ENCODE measurements at regions not wholly inside any gene's neighbourhood (a gene's known extent, or its start where the extent isn't known, plus 50 kb on each side); places are given as distances from the start of the nearest gene placed in this dataset.

DNA sequence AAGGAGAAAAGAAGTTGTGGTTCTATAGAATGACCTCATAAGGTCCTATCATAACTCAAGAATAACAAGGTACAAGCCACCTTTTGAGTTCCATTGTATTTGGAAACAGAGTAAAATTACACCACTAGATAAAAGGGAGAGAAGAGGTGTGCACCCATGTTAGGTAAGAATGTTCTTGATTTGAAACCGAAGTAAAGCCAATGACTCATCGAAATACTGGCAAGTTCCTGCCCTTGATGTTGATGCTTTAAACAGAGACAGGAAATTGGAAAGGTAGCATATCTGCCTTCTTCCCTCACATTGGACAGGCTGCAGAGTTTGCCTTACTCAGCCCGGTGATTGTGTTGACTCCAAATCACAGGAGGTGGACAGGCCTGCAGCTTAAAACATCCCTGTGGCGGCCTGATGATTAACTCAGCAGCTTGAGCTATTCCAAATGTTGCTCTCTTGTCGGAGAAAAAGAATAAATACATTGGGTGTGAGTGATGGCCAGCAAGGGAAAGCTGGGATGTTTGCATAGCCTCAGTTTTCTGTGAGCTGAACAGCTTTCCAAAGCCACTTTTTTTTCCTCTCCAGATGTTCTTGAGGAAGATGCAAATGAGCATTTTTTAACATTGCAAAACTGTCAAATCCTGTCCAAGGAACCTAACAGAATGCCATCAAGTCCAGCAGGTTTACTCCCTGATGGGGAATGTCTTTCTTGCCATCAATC is 321.1 kb downstream of the NKX6-1 start:
- H3K27ac ChIP-seq: no peak overlapping the region
- no peaks in the 10 kb centered on the region for H3K4me1 ChIP-seq
- H3K4me3 ChIP-seq: no peak overlapping the region
- intact Hi-C loops (cut with DNase I; ENCODE audit: low total_unique reads): no loop called here
- DNase-seq: no peak
- H3K36me3 ChIP-seq: no peaks in the 10 kb centered on the region
- no peaks in the 10 kb centered on the region for H3K27me3 ChIP-seq
- H3K9me3 ChIP-seq: no peaks in the 10 kb centered on the region
- TF ChIP-seq, protein P1, sequence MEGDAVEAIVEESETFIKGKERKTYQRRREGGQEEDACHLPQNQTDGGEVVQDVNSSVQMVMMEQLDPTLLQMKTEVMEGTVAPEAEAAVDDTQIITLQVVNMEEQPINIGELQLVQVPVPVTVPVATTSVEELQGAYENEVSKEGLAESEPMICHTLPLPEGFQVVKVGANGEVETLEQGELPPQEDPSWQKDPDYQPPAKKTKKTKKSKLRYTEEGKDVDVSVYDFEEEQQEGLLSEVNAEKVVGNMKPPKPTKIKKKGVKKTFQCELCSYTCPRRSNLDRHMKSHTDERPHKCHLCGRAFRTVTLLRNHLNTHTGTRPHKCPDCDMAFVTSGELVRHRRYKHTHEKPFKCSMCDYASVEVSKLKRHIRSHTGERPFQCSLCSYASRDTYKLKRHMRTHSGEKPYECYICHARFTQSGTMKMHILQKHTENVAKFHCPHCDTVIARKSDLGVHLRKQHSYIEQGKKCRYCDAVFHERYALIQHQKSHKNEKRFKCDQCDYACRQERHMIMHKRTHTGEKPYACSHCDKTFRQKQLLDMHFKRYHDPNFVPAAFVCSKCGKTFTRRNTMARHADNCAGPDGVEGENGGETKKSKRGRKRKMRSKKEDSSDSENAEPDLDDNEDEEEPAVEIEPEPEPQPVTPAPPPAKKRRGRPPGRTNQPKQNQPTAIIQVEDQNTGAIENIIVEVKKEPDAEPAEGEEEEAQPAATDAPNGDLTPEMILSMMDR (IDR thresholded peaks at IDR 0.05): no peak

DNA sequence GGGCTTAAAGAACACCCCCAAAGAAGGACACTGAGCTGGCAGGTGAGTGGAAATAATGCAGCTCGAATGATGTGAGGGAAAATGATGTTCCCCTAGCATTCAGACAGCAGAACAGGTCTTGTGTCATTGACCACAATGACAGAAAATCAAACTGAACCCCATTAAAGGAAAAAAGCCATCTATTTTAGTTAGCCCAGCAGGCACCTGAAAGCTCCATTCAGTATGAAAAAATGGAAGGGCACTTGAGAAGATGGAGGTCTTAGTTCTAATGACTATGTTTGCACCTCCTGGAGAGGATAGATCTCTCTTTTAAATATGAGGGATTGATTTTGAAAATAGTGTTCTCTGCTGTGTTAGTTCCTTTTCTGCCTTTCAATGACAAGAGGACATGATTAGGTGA is 323.1 kb downstream of the NKX6-1 start:
- Histone ChIP-seq H3K36me3 (no peaks in the 10 kb centered on the region), H3K4me3 (no peak overlapping the region), H3K9me3 (no peaks in the 10 kb centered on the region), H3K27me3 (no peaks in the 10 kb centered on the region), H3K4me1 (no peaks in the 10 kb centered on the region), H3K27ac (no peak overlapping the region)
- TF ChIP-seq, protein P1 (IDR thresholded peaks at IDR 0.05): no peak
- intact Hi-C loops (cut with DNase I; ENCODE audit: low total_unique reads): no loop called here
- DNase-seq: no peak

DNA sequence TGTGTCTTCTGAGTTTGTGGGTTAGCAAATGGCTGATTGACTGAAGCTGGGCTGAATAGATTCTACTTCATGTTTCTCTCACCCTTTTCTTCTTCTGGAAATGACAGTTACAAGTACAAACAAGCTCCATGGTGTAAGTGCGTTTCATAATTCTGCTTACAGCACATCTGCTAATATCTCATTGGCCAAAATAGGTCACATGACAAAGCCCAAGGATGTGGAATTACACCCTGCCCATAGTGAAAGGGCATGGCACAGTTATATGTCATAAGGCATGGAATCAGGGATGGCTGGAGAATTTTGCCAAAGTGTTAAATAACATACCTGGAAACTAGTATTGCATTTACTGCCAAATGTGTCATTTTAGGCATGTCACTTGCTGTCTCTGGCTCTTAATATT is 327.2 kb downstream of the NKX6-1 start:
- TF ChIP-seq, protein P1 (IDR thresholded peaks at IDR 0.05): no peak
- no peaks in the 10 kb centered on the region for H3K27me3 ChIP-seq
- intact Hi-C loops (cut with DNase I; ENCODE audit: low total_unique reads): no loop called here

DNA sequence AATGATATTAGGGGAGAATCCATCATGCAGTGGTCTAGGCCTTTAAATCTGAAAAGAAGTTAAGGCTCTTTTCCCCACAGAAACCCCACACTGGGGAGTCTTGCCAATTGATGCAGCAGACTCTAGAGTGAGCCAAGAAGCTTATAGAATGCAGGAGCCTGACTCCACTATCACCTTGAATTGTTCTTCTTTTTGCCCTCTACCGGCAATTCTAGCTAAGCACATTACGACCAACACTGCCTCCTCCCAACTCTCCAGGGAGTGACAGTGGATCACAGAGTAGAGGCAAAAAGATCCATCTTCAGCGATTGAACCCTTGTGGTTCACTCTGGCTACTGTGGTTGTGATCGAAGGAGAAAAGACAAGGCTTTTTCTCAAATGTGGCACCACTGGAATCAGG is 331.5 kb downstream of the NKX6-1 start:
- no peaks in the 10 kb centered on the region for H3K27me3 ChIP-seq

More for the DNA sequence above, 327.2 kb downstream of the NKX6-1 start:
- Histone ChIP-seq H3K9me3 (no peaks in the 10 kb centered on the region), H3K27ac (no peak overlapping the region), H3K4me1 (no peaks in the 10 kb centered on the region), H3K4me3 (no peak overlapping the region), H3K36me3 (no peaks in the 10 kb centered on the region)
- no peak for DNase-seq

DNA sequence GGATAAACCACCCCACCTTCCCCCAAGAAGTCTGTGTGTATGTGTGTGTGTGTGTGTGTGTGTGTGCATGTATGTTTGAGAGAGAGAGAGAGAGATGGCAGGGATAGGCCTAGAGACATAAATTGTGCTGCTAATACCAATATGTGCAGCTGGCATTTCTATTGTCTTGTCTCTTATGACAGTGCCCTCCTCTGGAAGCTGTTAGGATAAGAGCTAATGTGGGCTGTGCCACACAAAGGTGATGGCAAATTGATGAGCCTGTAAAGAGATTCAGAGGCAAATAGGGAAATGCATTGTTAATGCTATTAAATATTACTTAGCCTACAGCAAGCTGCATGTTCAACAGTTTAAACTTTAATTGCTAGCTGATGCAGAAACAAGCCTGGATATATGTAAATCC is 332.0 kb downstream of the NKX6-1 start:
- no peak for DNase-seq
- intact Hi-C loops (cut with DNase I; ENCODE audit: low total_unique reads): no loop called here
- no peaks in the 10 kb centered on the region for H3K4me1 ChIP-seq
- no peak overlapping the region for H3K4me3 ChIP-seq
- no peak overlapping the region for H3K27ac ChIP-seq
- TF ChIP-seq, protein P1 (IDR thresholded peaks at IDR 0.05): no peak
- H3K36me3 ChIP-seq: no peaks in the 10 kb centered on the region
- no peaks in the 10 kb centered on the region for H3K9me3 ChIP-seq
- H3K27me3 ChIP-seq: no peaks in the 10 kb centered on the region

More for the DNA sequence above, 331.5 kb downstream of the NKX6-1 start:
- Histone ChIP-seq H3K9me3 (no peaks in the 10 kb centered on the region), H3K36me3 (no peaks in the 10 kb centered on the region), H3K4me1 (no peaks in the 10 kb centered on the region), H3K27ac (no peak overlapping the region), H3K4me3 (no peak overlapping the region)
- DNase-seq: no peak
- intact Hi-C loops (cut with DNase I; ENCODE audit: low total_unique reads): no loop called here
- TF ChIP-seq, protein P1 (IDR thresholded peaks at IDR 0.05): no peak
